Skeletal muscle cell (primary cell): ENCODE measurements at regions not wholly inside any gene's neighbourhood (a gene's known extent, or its start where the extent isn't known, plus 50 kb on each side); places are given as distances from the start of the nearest gene placed in this dataset.
"Not testable (repeated sequence)": the region's sequence is repeated elsewhere in the genome, so short reads cannot be mapped to it uniquely, and the experiment has no call there.

Source experiments
- DNase-seq: peaks from one replicate; pipeline ENCODE4 v3.0.0-alpha.2; 2010; ENCODE audit warnings: low read depth
- H3K4me3 ChIP-seq: 2 replicates; pipeline ENCODE4 v1.5.1; 2011; ENCODE audit warnings: low read depth, mild to moderate bottlenecking, control low read depth, low read length, moderate library complexity

DNA sequence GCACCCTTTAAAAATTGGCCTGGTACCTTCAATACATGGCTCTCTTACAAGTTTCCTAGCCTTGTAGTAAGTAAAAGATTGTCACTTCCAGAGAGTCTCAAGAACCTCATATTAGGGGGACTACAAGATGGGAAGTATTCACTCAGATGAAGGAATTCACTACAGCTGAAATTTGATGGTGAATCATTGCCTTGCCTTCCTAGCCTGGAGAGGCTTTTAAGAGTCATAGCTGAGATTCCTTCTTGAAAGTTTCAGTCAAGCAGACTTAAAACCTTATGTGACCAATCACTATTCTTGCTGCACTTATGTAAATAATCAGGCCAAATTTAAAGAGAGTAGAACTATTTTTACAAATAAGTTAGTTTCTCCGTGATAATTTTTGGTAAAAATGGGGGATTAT, 451.6 kb downstream of the TRHDE start:
- no peak for DNase-seq

DNA sequence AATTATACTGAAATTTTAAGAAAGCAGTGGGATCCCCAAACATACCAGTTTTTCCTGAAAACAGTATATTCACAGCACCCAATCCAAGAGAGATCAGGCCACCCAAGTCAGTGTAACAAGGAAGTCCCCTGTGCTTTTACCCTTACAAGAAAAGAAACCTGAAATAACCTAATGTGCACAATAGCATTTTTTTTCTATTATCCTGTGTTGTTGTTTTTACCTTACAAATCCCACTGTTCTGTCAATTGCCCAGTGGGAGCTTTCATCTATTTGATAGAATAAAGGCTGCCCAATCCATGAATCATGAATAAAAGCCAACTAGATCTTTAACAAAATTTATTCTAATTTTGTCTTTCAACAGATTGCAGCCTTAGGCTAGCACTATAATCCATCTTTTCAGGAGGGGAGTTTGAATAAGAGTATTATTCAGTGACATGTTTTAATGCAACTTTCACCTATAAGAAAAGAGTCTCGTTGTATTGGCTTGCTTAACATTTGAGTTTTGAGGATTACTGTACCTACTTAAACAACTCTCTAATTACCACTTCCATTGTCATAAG, 457.4 kb downstream of the TRHDE start:
- no peak overlapping the region for H3K4me3 ChIP-seq
- DNase-seq, result no peak

More for the DNA sequence above, 451.6 kb downstream of the TRHDE start:
- no peak overlapping the region for H3K4me3 ChIP-seq

DNA sequence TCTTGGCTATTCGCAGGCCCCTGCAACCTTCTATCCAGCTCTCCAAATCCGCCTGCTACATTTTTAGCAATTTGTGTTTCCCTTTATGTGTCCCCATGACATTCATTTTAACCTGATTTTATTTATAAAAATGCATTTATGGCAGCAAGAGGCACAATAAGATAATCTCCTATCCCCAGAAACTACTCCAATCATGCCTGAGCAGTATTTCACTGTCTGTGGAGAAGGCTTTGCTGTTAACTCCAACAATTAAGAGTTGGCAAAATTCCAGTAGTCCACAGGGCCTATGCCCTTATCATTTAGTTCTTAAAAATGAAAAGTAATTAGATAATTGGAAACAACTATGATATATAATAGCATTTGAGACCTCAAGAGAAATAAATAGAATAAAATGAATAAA, 462.4 kb downstream of the TRHDE start:
- no peak overlapping the region for H3K4me3 ChIP-seq
- no peak for DNase-seq

GRCh38 chr12:72738811-72739210, 466.6 kb downstream of the TRHDE start:
- no peak for DNase-seq
- H3K4me3 ChIP-seq, result no peak overlapping the region

DNA sequence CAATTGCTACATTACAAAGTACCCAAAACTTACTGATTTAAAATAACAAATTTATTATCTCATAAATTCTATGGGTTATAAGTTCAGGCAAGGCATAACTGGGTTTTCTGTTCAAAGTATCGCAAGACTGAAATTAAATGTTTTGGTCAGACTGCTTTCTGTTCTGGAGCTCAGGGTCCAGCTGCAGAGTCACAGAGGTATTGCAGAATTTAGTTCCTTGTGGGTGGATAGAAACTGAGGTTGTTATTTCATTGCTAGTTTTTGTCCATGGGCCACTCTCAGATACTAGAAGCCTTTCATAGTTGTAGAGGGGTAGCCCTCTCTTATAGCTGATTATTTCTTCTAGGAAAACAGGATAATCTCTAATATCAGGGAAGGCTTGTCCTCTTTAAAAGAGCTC, 467.9 kb downstream of the TRHDE start:
- no peak for DNase-seq
- H3K4me3 ChIP-seq, result no peak overlapping the region

DNA sequence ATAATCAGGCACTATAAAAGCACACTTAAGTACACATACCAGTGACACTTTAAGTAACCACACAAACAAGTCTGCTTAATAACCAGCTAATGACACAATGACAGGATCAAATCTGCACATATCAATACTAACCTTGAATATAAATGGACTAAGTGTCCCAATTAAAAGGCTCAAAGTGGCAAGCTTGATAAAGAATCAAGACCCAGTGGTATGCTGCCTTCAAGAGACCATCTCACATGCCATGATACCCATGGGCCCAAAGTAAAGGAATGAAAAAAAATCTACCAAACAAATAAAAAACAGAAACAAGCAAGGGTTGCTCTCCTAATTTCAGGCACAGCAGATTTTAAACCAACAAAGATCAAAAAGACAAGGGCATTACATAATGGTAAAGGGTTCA, 470.4 kb downstream of the TRHDE start:
- no peak for DNase-seq
- H3K4me3 ChIP-seq, result no peak overlapping the region

DNA sequence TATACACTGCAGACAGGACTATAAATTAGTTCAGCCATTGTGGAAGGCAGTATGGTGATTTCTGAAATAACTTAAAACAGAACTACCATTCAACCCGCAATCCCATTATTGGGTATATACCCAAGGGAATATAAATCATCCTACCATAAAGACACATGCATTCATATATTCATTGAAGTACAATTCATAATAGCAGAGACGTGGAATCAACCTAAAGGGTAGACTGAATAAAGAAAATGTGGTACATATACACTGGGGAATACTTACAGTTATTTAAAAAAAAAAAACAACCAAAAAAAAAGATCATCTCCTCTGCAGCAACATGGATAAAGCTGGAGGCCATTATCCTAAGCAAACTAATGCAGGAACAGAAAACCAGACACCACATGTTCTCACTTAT, 473.9 kb downstream of the TRHDE start:
- H3K4me3 ChIP-seq, result no peak overlapping the region
- no peak for DNase-seq

- H3K4me3 ChIP-seq, result no peak overlapping the region
- DNase-seq, result no peak
Measured at GRCh38 chr12:72747111-72747849, 475.1 kb downstream of the TRHDE start.

DNA sequence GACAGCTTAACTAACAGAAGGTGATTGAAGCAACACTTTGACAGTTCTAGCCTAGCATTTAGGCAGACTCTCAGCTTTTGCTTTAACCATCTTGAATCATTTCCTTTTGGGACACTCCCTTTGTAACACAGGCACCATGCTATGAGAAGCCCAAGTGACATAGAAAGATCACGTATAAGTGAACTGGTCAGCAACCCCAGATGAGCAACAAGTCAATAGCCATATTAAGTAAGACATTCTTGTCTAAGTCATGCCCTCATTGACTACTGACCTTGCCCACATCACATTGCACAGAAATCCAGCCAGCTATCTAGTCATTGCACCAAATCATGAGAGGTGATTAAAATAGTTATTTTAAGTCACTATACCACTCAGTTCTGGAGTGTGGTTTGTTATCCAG, 476.8 kb downstream of the TRHDE start:
- no peak overlapping the region for H3K4me3 ChIP-seq
- DNase-seq, result no peak

GRCh38 chr12:72753571-72753970, 481.4 kb downstream of the TRHDE start:
- no peak for DNase-seq
- H3K4me3 ChIP-seq, result no peak overlapping the region

GRCh38 chr12:72754026-72754425, 481.9 kb downstream of the TRHDE start:
- not testable (repeated sequence) for H3K4me3 ChIP-seq, DNase-seq

DNA sequence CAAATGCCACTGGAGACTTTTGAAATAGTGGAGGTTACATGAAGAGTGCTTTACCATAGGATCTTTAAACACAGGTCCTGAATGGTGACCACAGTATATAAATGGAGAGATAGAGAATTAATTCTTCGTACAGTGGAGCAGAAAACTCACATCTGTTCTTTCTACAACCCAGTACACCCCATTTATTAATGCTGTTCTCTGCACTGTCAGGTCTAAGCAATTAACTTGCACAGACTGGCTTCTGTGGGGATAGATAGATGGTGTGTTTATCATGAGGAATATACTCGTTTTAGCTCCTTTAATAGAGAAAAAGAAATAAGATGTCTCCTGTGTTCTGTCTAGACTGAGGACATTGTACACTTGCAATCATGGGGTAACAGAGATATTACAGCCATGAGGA, 494.3 kb downstream of the TRHDE start:
- no peak overlapping the region for H3K4me3 ChIP-seq
- no peak for DNase-seq

DNA sequence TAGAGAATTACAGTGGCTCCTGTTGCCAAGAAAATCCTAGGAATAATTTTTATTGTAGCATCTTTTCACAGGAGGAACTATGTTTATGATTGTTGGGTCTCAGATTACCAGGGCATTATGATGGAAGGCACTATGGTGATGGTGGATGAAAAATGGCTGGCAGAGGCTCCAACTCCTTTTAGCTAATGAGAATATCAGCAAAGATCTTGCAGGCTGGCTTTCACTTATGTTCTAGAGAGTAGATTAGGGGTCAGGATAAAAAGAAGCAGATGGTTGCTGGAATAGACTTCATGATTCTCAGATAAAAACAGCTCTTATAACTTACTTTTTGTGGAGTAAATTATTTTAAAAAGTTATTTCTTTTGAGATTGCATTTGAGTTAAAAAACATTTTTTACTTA, 501.9 kb downstream of the TRHDE start:
- no peak for DNase-seq
- H3K4me3 ChIP-seq, result no peak overlapping the region

- H3K4me3 ChIP-seq, result no peak overlapping the region
- no peak for DNase-seq
Measured at GRCh38 chr12:72777806-72778205, 505.6 kb downstream of the TRHDE start.

GRCh38 chr12:72790273-72790672, 518.1 kb downstream of the TRHDE start:
- no peak for DNase-seq
- no peak overlapping the region for H3K4me3 ChIP-seq

- no peak overlapping the region for H3K4me3 ChIP-seq
- DNase-seq, result no peak
Measured at GRCh38 chr12:72792889-72793288, 520.7 kb downstream of the TRHDE start.

DNA sequence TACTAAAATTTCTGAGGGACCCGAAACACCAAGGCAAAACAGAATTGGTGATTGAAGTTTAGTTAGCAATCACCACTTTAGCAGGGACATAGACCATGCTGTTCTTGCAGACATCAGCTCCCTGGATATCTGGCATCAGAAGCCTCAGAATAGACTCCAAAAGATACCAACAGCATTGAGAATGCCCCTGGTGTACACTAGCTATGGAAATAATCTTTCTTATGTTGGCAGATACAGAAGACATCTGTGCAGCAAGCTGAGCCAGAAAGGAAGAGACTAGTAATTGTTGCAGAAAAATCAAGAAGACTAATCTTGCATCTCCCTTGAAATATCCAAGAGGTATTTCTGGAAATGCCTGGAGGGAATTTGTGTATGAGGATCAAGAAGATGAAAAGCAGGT, 521.6 kb downstream of the TRHDE start:
- DNase-seq, result no peak
- H3K4me3 ChIP-seq, result no peak overlapping the region

GRCh38 chr12:72815421-72815820, 543.3 kb downstream of the TRHDE start:
- no peak overlapping the region for H3K4me3 ChIP-seq
- DNase-seq, result no peak

DNA sequence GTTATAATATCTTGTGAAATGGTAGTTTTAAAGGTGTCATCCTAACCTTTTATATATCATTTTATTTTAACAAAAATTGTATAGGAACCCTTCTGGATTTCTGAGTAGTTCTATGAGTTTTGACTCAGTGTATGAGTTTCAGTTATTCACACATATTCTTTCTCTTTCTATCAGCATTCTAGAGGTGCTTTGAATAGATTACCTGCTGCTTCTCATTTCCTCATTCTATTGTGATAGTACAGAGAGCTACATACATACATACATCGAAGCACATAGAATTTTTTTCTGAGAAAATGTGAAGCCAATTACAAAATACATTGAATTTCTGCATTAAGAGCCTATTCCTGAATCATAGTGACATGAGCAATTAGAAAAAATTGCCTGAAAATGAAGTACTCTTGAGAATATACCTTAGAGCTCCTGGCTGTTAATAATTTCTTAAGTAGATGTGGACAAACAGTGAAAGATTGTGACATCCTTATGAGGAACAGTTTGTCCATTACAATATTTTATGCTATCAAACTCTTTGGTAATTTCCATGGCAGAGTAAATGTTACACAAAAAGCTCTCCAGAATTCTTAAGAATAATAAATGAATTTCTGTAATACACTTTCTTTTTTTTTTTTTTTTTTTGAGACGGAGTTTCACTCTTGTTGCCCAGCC, 556.6 kb downstream of the TRHDE start:
- H3K4me3 ChIP-seq, result no peak overlapping the region
- no peak for DNase-seq

GRCh38 chr12:72829838-72830237, 557.7 kb downstream of the TRHDE start:
- H3K4me3 ChIP-seq, result no peak overlapping the region

DNA sequence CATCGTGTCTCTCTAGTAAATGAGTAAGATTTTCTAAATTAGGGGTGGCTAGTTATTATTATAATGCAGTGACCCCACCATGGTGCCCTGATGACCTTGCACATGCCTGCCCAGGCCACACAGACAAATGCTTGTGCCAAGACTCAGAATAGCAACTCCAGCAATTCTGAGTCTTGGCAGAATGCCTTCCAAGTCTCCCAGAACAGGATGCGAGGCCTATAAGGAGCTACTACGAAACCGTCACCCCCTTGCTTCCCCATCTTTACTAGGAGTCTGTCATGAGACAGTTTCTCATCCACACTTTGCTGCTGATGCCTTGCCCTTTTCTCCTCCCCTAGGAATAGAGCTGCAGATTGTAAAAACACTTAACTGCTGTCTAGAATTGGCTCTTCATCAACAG, 559.9 kb downstream of the TRHDE start:
- DNase-seq, result no peak
- H3K4me3 ChIP-seq, result no peak overlapping the region

More at GRCh38 chr12:72829838-72830237, 557.7 kb downstream of the TRHDE start:
- no peak for DNase-seq
